HPDE6-E6E7 (cell line): ENCODE measurements at regions not wholly inside any gene's neighbourhood (a gene's known extent, or its start where the extent isn't known, plus 50 kb on each side); places are given as distances from the start of the nearest gene placed in this dataset.

Experiments
- DNase-seq: peaks from one replicate; pipeline ENCODE4 v3.0.0; 2011; ENCODE audit warnings: missing footprints; ENCODE audit errors: extremely low spot score

GRCh38 chr3:76789237-76789636, 250.7 kb upstream of the ROBO2 start:
- DNase-seq, result no peak

- no peak for DNase-seq
Observed at GRCh38 chr3:76811418-76811817, 228.5 kb upstream of the ROBO2 start.

GRCh38 chr3:76812649-76813242, 227.2 kb upstream of the ROBO2 start:
- DNase-seq, result no peak

- no peak for DNase-seq
Observed at GRCh38 chr3:76815561-76815960, 224.3 kb upstream of the ROBO2 start.

- DNase-seq, result no peak
Observed at GRCh38 chr3:76820481-76820880, 219.4 kb upstream of the ROBO2 start.

- DNase-seq, result no peak
Observed at GRCh38 chr3:76824658-76825240, 215.2 kb upstream of the ROBO2 start.

GRCh38 chr3:76826861-76827260, 213.0 kb upstream of the ROBO2 start:
- no peak for DNase-seq

GRCh38 chr3:76827701-76828226, 212.1 kb upstream of the ROBO2 start:
- no peak for DNase-seq

GRCh38 chr3:76834657-76835056, 205.2 kb upstream of the ROBO2 start:
- no peak for DNase-seq

- no peak for DNase-seq
Observed at GRCh38 chr3:76841747-76842146, 198.2 kb upstream of the ROBO2 start.

- DNase-seq, result no peak
Observed at GRCh38 chr3:76842216-76842615, 197.7 kb upstream of the ROBO2 start.

- DNase-seq, result no peak
Observed at GRCh38 chr3:76855451-76855850, 184.4 kb upstream of the ROBO2 start.

- no peak for DNase-seq
Observed at GRCh38 chr3:76859596-76859995, 180.3 kb upstream of the ROBO2 start.

GRCh38 chr3:76864355-76864754, 175.5 kb upstream of the ROBO2 start:
- DNase-seq, result no peak

GRCh38 chr3:76866729-76867408, 173.0 kb upstream of the ROBO2 start:
- DNase-seq, result no peak

GRCh38 chr3:76869726-76870384, 170.0 kb upstream of the ROBO2 start:
- DNase-seq, result no peak

GRCh38 chr3:76871655-76872054, 168.2 kb upstream of the ROBO2 start:
- no peak for DNase-seq

GRCh38 chr3:76872999-76873398, 166.9 kb upstream of the ROBO2 start:
- DNase-seq, result no peak

GRCh38 chr3:76873532-76874242, 166.2 kb upstream of the ROBO2 start:
- no peak for DNase-seq

- no peak for DNase-seq
Observed at GRCh38 chr3:76879959-76880358, 159.9 kb upstream of the ROBO2 start.

- DNase-seq, result no peak
Observed at GRCh38 chr3:76886761-76887500, 153.0 kb upstream of the ROBO2 start.
